ENCODE measurements at regions not wholly inside any gene's neighbourhood (a gene's known extent, or its start where the extent isn't known, plus 50 kb on each side); places are given as distances from the start of the nearest gene placed in this dataset.

- TF ChIP-seq CTCF (conservative IDR thresholded peaks at IDR 0.05): no peak
- TF ChIP-seq EZH2 (IDR thresholded peaks at IDR 0.05; ENCODE audit: low read depth): no peak
Measured at GRCh38 chr11:97973352-97973857, 1047.3 kb upstream of the CNTN5 start.

Measured in PC-9 (cell line).